ENCODE measurements at regions not wholly inside any gene's neighbourhood (a gene's known extent, or its start where the extent isn't known, plus 50 kb on each side); places are given as distances from the start of the nearest gene placed in this dataset.
"Not testable (repeated sequence)": the region's sequence is repeated elsewhere in the genome, so short reads cannot be mapped to it uniquely, and the experiment has no call there.

DNA sequence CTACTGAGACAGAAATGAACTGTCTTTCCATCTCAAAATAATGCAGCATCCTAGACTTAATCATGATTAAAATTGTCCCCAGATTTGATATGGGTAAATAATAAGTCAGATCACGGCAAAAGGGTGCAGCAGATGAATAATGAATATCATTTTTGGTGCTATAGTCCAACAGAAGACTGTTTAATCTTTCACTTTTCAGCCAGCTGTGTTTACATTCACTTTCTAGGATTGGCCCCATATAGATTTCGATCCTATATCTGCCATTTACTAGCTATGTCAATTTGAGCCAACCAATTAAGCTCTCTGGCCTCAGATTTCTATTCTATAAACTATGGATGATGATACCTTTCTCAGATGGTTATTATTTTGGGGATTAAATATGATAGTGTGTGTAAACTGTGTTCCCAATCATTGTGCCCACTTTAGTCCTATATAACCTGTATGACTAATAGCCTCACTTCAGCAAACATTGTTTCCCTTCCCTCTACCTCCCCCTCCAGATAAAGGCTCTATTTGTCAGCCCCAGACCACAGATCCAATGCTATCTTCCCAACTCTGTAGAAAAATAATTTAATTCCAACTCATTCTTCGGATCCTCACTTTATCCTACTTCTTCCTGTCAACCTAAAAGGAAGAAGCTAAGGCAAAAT lies 53.6 kb upstream of the NT5E start:
- no peak for DNase-seq

DNA sequence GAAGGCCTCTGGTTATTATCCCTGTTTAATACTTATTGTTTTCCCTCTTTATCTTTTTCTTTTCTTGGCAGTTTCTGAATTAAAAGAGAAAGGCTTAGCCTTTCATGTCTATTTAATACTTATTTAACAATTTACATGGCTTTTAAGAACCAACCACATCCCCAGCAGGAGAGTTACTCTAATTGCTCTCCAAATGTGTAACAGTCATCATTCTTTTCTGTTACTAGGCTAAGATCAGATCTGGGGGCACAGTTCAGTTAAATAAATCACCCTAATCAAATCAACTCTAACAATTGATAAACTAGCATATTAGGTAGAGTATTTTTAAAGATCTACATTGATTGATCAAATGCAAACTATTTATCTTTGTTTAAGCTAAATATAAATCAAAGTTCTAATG lies 54.1 kb upstream of the NT5E start:
- DNase-seq = no peak

DNA sequence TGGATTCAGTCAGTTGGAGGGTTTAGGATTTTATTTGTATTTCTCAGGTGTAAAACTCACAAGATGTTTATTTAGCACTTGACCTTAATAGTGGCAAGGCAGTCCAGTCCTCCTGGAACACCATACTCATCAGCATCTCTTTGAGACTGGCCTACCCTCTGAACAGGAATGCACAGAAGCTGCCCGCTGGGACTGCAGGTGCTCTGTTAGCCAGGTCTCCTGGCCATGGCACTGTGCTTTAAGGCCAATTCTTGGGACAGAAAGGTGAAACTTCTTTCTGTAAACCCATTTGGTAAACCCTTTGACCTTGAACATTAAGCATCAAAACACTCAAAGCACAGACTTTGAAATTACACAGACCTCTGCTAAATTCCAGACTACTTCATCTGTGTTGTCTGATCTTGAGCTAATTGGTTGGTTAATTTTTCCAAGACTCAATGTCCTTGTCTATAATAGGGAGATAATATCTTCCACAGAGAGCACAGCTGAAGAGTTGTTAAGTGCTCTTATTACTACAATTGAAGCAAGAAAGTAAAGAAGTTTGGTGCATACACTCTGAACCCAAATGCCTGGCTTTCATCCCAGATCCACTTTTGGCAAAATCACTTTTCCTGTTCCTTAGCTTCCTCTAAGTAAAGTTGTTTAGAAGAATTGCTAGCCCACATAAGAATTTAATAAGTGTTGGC lies 54.9 kb upstream of the NT5E start:
- DNase-seq = no peak

DNA sequence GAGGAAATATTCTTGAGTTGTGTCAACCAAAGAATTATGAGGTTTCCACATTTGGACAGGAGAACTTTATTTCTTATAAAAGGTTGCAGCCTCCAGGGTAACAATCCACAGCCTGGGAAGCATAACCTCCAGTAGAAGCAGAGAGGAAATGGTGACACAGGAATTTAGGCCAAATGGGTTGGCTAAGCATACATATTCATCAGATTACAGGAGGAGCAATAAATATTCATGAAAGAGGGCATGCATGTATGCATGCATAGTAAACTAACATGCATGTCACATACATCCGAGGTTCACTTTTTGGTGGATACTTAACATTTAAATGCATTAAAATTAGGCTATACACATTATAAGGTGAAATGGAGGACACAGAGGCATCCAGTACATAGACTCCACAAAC lies 55.7 kb upstream of the NT5E start:
- DNase-seq = no peak

DNA sequence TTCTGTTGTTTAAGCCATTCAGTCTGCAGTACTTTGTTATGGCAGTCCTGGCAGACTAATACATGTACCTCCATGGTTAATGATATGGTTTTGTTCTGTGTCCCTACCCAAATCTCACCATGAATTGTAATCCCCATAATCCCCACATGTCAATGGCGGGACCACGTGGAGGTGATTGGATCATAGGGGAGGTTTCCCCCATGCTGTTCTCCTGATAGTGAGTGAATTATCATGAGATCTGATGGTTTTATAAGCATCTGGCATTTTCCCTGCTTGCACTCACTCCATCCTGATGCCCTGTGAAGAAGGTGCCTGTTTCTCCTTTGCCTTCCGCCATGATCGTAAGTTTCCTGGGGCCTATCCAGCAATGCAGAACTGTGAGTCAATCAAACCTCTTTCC lies 57.5 kb upstream of the NT5E start:
- no peak for DNase-seq

DNA sequence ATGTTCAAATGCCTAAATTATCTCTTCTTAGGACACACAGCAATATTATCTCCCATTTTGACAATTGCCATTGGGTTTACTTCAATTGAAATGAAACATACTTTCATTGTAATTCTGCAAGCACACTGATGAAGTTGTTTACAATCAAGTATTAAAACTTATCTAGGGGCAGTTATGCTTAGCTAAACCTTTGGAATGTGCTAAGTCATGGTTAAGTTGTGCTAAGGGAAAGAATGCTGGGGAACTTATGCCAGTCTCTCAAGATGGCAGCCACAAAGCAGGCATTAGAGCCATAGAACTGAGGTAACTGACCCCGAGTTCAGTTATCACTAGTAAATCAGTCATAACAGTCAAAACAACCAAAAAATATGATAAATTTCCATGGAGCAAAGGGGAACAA lies 59.1 kb upstream of the NT5E start:
- no peak for DNase-seq

DNA sequence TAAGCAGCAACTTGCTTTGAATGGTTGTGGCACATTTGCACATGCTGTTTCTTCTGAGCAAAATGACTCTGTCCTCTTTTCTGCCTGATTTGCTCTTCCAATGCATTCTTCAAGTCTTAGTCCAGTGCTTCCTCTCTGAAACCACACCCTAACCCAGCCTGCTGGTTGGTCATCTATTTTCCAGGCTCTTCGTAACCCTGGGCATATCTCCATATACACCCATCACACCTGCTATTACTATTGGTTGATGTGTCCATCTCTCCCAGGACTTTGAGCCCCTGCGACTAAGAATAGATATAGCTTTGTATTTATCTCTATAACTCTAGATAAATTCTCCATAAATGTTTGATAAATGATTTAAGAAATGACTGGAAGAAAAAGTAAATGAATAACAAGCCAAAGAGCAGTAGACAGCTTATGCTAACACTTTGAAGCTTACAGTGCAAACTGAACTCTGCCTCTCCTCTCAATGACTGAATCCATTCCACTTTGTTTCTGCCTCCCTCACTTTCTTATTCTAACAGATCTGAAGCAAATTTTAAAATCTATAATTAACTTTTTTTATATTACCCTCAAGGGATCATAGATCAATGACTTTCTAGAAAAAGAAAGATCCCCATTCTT lies 59.7 kb upstream of the NT5E start:
- no peak for DNase-seq

DNA sequence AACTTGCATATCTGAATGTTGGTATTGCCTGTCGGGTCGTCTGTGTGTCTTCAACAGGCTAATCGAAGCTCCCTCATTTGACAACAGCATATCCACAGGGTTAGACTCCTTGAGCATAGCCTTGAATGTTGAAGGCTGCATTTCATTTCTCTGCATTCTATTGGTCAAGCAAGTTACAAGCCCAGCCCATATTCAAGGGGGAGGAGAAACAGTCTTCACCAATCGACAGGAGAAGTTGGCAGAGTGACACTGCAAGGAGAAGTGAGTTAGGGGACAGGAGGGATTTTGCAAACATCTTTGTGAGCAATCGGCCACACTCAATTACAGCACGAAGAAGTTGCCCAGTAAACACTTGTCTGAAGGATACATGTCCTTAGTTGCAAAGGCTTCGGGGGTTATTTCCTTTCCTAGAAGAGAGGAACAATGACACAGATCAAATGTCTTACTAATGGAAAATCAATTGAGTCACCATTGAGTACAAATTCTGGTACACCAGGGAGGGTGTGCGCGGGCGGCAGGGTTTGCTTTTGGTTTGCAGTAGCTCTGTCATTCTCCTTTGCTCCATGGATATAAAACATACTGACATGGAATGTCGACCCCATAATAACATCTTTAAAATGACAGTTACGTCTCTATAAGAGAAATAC lies 60.6 kb upstream of the NT5E start:
- no peak for DNase-seq

DNA sequence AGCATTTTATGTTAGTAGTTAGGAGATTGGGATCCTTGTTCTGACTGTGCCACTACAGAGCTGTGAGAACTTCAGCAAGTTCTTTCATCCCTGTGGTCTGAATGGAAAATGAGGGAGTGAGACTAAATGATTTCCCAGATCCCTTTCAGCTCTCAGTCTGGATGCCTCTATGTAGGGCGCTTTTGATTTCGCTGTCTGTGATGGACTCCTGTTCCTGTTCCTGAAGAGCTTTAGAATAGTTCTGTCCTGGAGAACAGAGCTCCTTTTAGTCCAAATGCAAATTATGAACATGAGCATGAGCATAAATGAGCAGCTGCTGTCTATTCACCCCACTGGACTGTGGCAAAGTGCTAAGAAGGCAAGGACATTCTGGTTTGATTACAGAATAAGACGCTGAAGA lies 61.4 kb upstream of the NT5E start:
- DNase-seq = no peak

DNA sequence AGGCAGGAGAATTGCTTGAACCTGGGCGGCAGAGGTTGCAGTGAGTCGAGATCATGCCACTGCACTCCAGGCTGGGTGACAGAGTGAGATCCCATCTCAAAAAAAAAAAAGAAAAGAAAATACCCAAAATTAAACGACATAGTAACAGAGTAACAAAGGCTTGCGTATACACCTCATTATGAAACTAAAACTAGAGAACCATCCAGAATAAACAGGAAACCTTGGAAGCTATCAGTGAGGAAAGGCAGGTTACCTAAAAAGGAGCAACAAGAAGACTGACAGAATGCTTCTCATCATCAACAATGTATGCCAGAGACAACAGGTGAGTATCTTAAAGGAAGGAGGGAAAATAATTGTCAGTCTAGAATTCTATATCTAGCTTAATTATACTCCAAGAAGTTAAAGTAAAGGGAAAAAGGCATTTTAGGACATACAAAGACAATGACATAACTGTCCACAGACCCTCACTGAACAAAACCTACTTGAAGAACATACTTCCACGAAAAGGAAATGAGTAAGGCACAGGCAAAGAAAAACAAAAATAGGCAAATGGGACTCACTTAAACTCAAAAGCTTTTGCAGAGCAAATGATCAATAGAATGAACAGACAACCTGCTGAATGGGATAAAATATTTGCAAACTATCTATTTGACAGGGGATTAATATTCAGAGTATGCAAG lies 64.1 kb upstream of the NT5E start:
- DNase-seq = no peak

DNA sequence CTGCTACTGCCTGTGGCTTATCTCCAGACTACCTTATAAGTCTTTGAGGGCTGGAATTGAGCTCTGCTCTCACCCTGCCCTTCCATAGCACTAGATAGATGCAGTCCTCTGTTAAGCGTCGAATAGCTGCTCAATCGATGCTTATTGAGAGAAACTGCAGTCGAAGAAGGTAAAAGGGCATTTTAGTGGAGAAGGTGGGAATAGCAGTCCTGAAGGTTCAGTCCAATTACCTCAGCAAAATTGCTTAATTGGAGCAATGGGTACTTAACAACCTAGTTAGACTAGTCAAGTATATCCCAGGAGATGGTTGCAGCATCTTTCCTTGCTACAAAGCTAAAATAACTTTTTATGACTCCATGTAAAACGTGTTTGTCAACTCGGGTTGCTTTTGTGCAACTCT lies 66.8 kb upstream of the NT5E start:
- no peak for DNase-seq

DNA sequence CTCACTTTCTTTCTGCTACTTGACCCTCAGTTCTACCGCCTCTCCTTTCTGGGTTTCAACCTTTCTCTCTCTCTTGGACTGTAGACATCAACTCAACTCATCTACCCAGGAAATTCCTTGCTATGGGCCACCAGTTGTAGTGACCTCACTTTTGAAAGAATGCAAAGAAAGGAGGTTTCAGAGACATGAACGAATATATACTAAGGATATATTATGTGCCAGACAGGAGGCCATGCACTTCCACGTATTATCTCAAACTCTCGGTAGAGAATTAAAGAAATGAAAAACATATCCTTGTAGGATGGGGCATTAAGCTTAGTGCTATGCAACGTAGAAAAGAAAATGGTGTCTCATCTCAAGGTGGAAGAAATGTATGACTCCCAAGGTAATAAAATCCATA lies 67.3 kb upstream of the NT5E start:
- DNase-seq = no peak

DNA sequence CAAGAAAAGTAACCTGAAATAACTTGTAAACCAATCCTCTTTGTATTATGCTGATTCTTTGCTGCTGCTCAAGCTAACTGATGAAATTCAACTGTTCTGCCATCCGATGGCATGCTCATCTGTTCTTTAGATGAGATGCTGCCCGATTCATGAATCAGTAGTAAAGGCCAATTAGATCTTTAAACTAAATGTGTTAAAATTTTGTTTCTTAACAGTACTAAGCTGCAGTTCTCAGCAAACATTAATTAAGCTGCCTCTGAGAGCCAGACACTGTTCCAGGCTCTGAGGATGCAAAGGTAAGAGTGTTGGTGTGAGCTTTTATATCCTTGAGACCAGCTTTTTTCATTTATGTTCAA lies 77.0 kb upstream of the NT5E start:
- no peak for DNase-seq

DNA sequence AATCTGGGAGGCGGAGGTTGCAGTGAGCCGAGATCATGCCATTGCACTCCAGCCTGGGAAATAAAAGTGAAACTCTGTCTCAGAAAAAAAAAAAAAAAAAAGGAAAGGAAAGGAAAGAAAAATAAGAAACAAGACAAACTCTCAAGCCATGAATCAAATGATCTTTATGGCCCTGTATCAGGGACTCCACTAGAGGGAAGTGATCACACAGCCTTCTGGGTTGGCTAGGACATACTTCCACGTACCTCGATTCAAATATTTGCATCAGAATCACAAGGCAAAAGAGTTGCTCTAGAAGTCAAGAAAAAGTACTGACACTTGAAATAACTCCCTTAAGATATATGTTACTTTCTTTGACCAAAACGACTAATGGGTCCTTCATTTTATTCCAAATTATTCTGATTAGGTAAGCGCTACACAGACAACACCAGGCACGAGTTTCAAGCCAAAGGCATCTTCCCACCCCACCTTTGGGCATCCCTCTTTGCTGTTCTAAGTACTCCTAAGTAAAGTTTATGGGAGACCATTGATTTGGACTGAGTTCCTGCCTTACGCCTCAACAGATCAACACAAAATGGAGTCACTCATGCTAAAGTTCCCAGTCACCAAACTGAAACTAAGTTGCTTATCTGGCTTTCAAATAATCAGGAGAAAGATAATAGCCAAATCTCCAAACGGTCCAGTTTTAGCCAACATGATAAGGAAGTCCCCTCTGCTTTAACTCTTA lies 77.5 kb upstream of the NT5E start:
- no peak for DNase-seq

DNA sequence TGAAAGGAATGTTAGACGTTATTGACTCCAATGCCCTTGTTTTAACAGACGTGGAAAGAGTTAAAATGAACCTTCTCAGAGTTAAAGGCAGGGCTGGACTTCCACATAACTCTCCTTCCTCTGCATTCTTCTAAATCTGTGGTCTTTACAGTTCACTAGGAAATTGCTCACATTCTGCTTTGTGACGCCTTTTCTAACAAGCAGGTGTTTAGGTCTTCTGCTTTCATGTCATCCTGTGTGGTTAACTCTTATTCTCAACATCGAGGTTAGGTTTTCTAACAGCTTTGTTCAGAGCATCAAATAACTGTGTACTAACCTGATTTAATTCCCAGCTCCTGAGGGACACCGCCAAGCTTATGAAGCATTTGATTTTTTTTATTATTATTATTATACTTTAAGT lies 81.3 kb upstream of the NT5E start:
- no peak for DNase-seq

DNA sequence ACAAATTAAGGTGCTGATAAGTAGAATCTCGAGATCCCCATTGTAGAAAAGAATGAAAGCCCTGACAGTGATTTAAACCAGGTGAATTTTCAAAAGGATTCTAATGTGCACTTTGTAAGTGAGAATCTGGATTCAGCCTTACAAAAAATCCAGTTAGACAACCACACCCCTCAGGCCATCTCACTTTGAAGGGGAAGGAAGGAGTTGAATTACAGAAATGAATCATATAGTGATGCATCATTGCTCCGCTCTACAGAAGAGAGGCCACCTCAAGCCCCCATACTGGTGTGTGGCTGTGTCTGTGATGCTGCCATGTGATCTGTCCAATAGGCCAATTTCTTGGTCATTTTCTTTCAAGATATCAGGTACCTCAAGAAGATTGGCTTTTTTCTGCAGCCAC lies 85.5 kb upstream of the NT5E start:
- no peak for DNase-seq

DNA sequence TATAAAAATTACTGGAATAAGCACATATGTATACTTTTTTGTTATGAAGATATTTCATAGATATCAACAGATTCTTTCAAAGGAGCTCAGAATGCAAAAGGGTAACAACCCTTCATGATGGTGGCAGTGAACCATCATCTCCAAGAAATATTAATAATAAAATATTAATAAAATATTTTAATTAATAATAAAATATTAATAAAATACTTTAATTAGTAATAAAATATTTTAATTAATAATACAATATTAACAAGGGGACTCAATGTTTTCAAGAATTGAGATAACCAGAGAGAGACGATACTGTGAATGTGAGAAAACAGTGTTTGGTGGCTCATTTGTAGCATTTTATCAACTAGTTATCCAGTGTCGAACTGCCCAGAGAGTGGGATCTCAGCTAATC lies 86.0 kb upstream of the NT5E start:
- no peak for DNase-seq

DNA sequence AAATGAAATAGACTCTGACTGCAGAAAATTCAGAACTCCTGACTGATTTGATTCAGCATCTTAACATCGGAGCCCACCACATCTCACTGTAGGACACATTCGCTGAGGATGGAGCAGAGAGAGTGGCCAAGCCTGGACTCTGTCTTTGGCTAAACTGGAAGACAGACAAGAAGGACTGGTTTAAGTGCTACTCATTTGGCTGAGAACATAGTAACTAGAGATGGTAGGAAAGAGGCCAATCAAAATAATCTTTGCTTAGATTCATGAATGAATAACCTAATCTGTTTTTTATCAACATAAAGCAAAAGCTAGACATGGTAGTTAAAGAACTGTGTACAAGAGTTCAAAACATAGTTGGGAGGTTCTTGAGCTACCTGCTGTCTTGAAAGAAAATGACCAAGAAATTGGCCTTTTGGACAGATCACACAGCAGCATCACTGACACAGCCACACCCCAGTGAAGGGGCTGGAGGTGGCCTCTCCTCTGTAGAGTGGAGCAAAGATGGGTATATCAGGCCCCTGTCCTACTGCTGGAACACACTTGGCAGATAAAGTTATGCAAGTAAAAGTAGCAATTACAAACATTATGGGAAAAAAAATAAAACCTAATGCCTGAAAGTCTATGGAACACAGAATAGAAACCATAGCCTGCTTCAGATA lies 87.1 kb upstream of the NT5E start:
- no peak for DNase-seq

DNA sequence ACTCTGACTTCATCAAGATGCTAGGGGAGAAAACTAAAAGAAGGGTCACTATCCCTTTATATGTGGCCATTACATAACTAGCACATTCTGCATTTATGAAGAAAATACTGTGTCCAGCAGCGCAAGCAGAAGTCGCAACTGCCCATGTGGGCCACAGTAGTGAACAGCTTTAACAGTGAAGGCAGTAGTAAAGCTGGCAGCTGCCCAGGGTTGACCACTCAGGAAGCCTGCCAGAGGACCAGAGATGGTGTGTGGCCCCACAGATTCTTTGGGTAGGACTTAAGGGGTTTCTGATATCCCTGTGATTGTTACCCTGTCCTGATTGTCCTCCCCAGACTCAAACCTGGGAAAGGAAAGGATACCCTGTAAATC lies 88.3 kb upstream of the NT5E start:
- DNase-seq = no peak

DNA sequence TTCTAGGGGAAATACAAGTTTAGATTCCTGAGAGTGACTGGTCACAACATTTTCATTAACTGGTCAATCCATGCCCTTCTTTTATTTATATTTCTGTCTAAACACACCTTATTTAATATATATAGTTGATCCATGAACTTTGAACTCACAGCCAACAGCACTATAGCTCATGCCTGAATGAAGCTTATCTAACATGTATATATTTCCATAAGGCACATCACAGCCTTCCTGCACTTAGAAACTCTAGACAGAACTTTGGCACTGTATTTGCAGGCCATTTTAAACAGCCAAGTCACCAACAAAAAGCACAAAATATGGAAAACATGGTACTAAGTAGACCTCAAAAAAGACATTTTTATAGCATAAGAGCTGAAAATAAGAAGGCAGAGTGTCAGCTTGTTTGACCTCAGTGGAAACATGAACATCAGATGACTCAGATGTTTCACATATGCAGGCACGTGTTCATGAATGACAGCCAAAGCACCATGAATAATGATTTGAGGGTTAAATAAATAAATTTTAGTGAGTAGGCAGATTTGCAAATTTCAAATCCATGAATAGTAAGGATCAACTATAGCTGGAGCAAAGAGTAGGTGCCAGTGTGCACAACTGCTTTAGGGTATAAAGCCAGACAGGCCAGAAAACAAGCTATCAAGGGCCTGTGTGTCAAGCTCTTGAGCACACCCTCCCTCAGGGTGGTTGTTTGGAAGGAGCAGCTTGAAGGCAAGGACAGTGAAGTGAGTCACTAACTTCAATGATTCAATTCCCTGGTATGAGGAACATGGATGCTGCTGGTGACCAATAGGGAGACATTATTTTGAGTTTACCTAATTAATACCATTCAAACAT lies 88.9 kb upstream of the NT5E start:
- no peak for DNase-seq

DNA sequence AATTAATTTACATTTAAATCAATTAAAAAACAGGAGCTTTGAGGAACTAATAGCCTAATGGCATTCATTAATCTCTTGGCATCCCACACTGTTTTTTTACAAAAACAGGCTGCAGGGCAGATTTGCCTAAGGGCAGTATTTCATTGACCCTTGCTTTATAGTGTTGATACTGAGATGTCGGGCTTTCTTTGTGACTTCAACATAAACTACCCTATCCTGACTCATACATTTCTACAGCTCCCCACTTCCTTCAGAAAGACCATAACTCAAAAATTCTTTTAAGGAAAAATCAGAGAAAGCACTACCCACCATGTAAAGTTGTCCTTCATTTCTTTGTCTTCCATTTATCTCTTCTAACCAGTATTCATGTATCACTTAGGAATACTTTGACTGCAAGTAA lies 92.2 kb upstream of the NT5E start:
- DNase-seq = no peak

DNA sequence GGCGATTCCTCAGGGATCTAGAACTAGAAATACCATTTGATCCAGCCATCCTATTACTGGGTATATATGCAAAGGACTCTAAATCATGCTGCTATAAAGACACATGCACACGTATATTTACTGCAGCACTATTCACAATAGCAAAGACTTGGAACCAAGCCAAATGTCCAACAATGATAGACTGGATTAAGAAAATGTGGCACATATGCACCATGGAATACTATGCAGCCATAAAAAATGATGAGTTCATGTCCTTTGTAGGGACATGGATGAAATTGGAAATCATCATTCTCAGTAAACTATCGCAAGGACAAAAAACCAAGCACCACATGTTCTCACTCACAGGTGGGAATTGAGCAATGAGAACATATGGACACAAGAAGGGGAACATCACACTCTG lies 93.1 kb upstream of the NT5E start:
- not testable (repeated sequence) for DNase-seq

Measured in SHP77 treated with DMSO at 0.1 percent for 48 hours (cell line).